GM21786 (cell line): ENCODE measurements at regions not wholly inside any gene's neighbourhood (a gene's known extent, or its start where the extent isn't known, plus 50 kb on each side); places are given as distances from the start of the nearest gene placed in this dataset.

Source experiments
- ATAC-seq: cut with Tn5 transposase; IDR thresholded peaks from one replicate; pipeline ENCODE4 v1.9.1; 2021; ENCODE audit not compliant: unreplicated experiment

DNA sequence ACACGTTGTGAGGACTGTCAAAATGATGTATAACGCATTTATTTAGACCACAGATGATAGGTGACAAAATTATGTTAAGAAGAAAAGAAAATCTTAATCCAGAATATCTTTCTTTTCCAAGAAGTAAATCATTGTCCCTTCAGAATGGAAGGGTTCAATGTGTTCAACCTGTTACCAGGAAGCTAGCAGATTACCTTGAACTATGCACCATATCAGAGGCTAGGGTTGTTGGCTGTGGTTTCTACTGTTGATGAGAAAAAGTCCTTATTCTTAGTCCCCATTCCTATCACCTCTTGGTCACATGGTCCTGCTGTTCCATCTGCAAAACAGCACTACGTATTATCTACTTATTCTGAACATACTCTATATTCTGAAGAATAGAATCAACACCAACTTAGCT, 339.5 kb upstream of the CADM1 start:
- ATAC-seq: no peak

GRCh38 chr11:115843111-115843510, 338.9 kb upstream of the CADM1 start:
- ATAC-seq: no peak

GRCh38 chr11:115820026-115820425, 315.8 kb upstream of the CADM1 start:
- no peak for ATAC-seq

- ATAC-seq: no peak
Observed at GRCh38 chr11:115819014-115819413, 314.8 kb upstream of the CADM1 start.

DNA sequence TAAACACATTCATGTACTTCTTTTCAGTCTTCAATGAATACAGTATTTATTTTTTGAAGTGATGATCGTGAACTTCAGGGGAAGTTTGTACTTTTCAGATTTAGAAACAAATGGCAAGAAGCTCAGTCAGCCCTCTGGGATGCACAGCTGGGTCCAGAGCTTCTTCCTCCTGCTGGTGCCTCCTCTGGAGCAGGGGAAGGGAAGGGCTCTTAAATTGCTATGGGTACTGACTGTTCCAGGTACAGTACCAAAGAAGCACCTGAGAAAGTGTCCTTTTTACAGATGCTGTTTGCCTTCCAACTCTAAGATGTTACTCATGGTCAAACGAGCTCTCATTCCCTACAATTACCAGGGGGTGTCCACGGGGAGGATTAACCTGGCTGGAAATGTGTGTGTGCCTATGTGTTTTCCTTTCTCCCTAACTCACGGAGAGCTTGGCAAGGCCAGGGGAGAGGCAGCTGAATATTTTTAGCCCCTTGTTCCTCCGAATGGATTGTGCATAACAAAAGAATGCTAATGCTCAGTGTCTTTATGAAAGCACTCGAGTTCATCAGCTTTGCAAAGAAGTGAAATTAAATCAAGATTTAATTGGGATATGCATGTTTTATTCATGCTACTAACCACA, 313.7 kb upstream of the CADM1 start:
- ATAC-seq: no peak

GRCh38 chr11:115808351-115808940, 304.2 kb upstream of the CADM1 start:
- no peak for ATAC-seq

DNA sequence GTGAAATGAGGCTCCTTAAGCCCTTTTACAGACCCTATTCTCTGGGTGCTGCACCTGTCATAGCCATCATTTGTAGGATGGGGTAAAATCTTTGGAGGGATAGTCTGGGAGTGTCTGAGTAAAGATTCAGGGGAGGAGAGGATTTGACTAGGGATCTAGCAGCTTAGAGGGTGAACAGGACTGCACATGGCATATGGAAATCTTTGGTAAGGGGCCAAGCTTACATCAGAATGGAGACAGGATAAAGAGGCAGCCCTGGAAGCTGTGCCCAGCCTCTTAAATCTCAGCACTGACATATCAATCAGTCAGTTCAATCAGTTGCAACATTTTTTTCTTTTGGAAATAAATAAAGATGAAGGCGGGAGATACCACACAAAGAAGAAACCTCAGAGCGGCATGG, 301.8 kb upstream of the CADM1 start:
- ATAC-seq: no peak

DNA sequence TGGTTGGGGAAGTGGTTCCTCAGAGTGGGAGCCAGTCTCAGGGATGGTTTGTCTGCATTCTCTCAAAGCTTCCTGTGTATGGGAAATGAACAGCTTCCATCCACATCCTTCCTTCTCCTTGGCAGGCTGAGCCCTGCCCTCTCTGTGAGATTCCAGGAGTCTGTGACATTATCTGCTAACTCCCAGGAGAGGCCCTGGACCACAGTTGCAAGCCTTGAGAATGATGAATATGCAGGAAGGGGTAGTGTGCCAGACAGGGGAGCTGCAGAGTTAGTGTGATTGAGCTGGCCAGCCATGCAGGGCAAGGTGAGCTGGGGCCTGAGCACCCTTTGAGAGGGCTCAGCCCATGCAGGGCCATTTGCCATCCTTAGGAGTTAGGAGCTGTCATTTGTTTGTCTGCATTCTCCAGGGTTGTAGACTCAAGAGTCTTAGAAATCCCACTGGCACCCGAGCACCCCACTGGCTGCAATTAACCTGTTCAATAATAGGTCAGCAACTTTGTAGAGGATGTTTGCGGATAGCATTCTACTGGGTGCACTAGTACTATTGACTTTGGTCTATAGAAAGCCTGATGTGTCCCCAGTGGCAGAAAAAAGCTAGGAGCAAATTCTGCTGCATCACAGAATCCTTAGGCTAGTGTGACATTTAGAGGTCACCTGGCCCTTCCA, 299.0 kb upstream of the CADM1 start:
- no peak for ATAC-seq

DNA sequence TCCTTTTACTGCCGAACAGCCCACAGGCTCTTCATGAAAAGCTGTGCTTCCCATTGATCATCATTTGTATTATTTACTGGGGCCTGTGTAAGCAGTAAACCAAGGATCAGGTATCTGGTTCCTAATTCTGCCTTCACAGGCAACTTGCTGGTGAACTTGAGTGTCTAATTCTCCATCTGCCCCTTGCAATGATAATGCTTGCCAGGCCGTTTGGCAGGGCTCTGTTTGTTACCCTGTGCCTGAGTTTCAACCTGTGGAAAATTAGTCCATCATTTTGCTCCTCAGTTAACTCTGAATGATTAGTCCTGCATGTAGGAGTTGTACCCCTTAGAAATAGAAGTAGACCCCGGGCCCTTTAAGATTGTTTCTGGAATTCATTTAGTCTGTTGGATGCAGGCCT, 298.4 kb upstream of the CADM1 start:
- ATAC-seq: no peak

DNA sequence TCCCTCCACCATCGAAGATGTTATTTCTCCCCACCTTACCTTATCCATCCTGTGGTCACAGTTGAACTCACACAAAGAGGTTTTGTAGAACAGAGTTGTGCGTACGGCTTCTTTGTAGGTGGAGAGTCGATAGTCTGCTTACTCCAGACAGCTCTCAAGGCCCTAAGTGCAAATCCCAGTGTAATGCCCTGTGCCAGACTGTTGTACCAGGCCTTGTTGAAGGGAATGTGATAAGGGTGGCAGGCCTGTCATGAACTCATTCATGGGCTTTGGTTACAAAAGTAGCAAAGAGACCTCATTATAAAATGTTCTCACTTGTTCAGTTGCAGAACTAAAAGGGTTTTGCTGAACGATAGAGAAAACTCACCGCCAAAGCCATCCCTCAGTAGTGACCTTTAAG, 288.7 kb upstream of the CADM1 start:
- no peak for ATAC-seq

- ATAC-seq: no peak
Observed at GRCh38 chr11:115787302-115787701, 283.1 kb upstream of the CADM1 start.

DNA sequence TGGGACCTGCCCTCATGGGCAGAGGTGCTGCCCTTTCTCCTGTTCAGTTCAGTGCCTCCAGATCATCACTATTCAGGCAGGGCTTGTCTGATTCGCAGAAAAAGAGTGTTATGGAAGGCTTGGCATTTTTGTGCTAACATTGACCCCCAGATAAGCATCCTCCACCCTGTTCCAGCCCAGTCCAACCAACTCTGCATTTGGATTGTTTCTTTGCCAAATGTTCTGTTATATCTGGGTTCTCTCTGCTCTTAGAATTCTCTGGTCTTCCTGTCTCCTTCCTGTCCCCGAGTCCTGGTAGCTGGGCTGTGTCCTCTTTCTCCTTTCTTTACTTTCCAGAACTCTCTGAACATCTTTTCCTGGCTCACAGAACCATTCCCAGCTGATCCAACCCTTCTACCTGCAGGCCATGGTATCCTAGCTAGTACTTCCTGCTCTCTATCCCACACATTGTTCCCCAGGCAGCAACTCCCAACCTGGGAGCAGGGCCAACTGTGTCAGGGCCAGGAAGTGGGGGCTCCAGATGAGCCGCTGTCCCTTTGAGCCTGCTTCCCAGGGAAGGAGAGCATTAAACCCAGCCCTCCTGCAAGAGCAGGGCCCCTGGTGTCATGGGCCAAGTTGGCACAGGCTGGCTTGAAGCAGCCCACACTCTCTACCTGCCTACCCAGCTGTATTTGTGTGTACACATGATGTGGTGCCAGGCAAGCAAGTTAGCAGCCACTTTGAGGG, 280.7 kb upstream of the CADM1 start:
- ATAC-seq: no peak

DNA sequence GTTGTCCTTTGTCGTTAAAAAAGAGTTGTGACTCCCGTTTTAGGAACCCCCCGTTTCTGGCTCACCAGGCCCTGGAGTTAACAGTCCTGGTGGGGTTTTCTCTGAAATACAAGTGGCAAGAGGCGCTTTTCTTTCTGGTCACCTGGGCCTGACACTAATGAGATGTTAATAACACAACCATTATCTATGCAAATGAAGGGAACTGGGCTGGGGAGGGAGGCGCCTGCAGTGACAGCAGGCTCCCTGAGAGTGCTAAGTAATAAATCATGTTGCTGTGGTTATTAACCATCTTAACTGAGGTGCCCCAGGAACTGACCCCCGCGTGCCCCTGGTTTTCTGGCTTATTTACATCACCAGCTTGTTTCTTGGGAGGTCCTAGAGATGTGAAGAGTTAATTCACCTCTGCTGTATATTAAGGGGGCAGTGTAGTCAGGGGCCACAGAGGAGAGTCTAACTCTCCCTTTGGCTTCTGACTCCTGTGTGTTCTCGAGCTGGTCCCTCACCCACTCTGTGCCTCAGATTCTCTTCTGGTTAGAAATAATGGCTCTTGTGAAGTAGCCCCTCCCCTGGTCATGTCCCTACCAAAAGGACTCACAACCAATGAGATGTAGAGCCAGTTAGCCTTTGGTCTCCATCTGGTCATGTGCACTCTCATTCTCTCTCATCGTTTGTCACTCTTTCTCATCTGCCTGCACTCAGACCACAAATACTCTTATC, 276.6 kb upstream of the CADM1 start:
- no peak for ATAC-seq

DNA sequence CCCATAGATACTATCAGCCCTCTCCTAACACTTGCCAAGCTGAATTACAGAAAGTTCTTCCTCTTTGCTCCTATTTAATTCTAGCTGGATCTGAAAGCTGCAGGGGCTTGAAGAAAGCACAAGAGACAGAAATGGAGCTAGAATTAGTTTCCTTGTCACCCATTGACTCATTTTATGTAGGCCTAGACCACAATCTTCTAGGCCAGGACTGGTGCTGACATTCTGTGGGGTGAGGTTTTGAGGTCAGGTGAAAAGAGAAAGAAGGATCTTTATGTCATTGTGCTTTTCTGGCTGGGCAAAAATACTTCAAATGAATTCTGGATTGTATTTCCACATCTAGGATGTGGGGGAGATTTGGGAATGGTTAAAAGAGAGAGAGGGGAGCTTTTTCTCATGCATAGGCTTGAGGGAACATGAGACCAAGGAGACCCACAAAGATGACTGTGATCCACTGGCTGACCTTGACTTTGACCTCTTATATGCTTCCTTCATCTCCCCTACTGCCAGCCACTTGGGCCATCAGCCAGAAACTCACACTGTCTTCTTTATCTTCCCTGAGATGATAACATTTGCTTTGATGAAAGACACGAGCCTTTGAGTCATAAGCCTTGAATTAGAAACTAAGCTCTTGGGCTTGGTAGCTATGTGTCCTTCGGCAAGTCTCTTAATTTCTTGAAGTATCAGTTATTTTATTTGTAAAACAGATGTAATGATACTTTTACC, 274.9 kb upstream of the CADM1 start:
- no peak for ATAC-seq

DNA sequence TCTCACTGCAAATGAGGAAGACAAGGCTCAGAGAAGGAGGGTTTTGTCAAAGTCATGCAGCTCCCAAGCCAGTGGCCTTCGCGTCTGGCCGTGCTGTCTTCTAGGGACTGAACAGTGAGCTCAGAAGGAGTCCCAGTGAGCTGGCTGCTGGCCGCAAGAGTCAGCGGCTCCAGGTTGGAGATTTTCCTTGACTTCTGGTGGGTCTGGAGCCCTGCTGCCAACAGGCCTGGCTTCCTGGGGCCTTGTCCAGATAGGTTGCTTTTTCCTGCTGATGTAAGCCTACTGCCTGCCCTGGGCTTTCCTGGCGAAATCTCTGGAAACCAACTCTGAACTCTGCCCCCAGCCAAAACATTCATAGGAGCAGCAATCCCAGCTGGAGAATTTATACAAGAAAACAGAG, 272.7 kb upstream of the CADM1 start:
- ATAC-seq: no peak

GRCh38 chr11:115775846-115776245, 271.6 kb upstream of the CADM1 start:
- no peak for ATAC-seq

DNA sequence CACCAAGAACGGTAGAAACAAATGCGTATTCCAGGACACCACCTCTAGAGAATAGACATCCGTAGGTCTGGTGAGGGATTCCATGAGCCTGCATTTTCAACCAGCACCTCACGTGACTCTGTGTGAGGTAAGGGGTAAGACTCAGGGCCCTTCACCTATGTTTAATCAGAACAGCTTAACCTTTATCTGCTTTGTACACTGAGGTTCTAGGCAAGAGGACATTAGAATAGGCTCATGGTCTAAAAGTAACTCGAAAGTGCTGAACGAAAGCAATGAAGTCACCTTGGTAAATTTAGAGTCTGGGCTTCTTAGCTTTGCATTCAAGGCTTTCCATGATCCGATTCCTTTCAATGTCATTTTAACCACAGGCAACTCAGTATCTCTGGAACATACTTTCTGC, 270.5 kb upstream of the CADM1 start:
- no peak for ATAC-seq

- ATAC-seq: no peak
Observed at GRCh38 chr11:115769891-115770290, 265.7 kb upstream of the CADM1 start.

- no peak for ATAC-seq
Observed at GRCh38 chr11:115767883-115768282, 263.7 kb upstream of the CADM1 start.

- ATAC-seq: no peak
Observed at GRCh38 chr11:115767047-115767802, 263.0 kb upstream of the CADM1 start.
